ENCODE measurements at regions not wholly inside any gene's neighbourhood (a gene's known extent, or its start where the extent isn't known, plus 50 kb on each side); places are given as distances from the start of the nearest gene placed in this dataset.

GRCh38 chr3:180287703-180288102 is 251.0 kb upstream of the PEX5L start:
- DNase-seq = no peak

DNA sequence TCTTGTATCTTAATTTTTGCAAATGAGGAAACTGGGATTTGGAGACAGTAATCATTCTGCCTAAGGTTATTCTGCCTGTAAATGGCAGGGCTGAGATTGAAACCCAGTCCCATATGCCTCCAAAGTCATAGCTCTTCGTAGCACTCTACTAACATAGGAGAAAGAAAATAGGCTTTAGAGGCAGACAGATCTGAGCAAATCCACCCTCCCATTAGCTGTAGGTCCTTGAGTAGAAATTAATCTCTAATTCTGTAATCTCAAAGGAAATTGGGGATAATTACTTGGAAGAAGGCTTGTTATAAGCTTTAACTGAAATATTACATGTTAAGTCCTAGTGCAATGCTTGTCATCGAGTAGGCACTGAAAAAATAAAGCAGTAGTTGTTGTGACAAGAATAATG is 252.1 kb upstream of the PEX5L start:
- DNase-seq = no peak

GRCh38 chr3:180290300-180290699 is 253.6 kb upstream of the PEX5L start:
- DNase-seq = no peak

- DNase-seq = no peak
These were observed 257.7 kb upstream of the PEX5L start for GRCh38 chr3:180294282-180295027.

DNA sequence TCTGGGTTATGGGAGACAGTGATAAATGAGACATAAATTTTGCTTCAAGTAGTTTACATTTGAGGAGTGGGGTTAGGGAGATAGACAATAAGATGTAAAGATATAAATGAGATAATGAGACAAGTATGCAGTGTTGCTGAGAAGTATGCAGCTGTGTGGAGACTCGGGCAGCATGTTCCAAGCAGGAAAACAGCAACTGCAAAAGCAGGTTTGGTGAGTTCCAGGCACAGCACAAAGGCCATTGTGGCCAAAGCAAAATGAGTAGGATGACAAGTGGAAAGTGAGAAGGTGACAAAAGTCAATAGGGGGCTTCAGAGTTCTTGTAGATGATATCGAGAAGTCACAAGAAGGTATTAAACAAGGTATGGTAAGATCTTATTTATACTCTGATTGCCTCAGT is 259.1 kb upstream of the PEX5L start:
- DNase-seq = no peak

DNA sequence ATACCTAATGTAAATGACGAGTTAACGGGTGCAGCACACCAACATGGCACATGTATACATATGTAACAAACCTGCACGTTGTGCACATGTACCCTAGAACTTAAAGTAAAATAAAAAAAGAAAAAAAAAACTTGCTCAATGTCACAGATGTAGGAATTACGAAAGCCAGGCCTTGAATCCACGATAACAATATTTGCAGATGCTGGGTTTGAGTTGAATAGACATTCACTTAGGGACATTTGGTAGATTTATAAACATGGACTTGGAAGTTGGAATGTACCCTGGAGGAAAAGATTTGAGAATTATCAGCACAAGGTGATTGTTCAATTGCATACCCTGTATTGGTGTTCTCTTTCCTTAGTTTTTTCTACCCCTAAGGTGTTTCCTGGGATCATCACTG is 260.2 kb upstream of the PEX5L start:
- no peak for DNase-seq

- DNase-seq = no peak
These were observed 269.4 kb upstream of the PEX5L start for GRCh38 chr3:180306155-180306554.

DNA sequence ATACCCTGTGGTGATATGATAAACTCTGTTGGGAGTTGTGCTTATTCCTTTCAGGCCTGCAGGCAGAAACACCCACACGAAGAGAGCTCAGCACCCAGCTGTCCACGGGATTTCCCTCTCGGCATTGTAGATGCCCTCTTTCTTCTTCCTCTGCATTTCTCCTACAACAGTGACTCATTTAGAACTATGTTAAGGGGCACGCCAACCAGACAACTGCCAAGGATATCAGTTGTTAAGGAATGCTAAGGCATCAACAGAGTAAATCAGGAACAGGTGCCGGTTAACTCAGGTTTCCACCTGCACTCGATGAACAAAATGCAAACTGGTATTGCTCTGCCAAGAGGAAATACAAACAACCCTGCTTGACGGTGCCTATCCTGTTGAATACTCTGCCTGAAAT is 270.0 kb upstream of the PEX5L start:
- no peak for DNase-seq

- no peak for DNase-seq
These were observed 274.5 kb upstream of the PEX5L start for GRCh38 chr3:180311242-180311641.

DNA sequence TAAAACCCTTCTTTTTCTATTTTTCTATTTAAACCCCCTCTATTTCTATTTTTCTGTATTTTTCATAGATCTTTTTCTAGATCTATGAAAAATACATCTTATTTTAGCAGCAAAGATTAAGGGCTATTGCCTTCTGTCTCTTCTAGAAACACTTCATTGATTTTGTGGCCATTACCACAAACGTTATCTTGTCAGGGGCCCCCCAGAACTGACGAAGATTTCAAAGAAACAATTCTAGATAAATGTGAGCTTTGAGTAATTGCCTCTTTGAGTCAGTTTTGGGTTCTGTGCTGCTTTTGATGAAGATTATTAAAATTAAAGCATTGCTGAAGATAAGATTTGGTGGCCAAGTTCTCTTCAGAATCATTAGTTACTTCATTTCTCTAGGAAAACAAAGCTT is 279.6 kb upstream of the PEX5L start:
- DNase-seq = no peak

GRCh38 chr3:180319461-180319860 is 282.5 kb upstream of the TTC14 start:
- DNase-seq = no peak

DNA sequence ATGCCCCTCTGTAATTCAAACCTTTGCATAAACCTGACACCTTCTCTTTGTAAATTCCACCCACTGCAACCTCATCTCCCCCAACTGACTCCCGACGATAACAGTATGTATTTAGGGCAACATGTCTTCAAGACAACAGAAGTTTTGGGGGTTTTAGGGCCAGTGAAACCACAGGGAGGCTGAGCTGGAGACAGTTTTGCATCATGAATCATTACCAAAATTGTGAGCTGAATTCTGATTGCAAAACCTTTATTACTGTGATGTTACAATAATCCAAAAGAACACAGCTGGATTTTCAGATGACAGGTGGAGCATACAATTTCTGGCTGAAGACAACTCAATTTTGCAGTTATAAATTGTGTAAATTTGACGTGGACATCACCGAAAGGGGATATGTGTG is 281.3 kb upstream of the TTC14 start:
- no peak for DNase-seq

DNA sequence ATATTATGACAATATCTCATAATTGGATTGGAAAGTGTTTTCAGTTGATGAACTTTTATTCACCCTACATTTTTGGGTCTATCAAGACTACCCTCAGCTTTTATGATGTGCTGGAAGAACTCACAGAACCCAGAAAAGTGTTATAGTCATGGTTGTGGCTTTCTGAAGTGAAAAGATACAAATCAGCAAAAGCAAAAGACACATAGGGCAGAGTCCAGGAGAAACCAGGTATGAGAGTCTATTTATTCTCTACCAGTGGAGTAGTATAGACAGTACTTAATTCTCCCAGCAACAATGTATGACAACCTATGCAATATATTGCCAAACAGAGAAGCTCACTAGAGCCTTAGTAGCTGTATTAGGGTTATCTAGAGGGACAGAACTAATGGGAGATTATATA is 280.4 kb upstream of the TTC14 start:
- no peak for DNase-seq

DNA sequence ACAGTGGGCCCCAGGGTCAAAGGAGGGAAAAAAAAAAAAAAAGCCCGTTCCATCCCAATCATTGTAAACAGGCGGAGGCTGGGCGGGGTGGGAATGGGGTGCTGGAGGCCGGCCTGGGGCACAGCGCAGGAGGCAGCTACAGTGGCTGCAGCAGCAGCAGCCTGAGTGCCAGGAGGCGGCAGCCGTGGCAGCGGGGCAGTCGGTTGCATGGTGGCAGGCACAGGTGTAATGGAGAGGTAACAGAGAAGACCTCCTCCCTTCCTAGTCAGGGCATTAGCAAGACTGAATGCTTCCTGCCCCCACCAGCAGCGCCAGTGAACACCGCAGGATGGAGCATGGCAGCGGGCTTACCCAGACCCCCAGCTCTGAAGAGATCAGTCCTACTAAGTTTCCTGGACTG is 279.1 kb upstream of the TTC14 start:
- DNase-seq = no peak

DNA sequence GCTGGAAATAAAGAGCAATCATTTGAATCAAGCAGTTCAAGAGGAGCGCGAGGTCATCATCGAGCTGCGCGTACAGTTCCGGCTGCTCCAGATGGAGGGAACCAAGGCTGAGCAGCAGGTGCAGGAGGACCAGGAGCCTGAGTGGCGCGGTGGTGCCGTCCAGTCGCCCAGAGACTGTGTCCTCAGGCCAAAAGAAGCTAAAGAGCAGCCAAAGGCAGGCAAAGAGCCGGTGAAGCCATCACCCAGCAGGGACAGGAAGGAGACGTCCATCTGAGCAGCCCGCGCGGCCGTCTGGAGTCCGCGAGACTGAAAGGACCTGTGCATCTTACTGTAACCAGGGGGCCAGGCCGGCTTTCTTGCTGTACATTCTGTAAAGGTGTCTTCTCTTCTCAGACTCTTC is 277.2 kb upstream of the TTC14 start:
- DNase-seq = no peak

DNA sequence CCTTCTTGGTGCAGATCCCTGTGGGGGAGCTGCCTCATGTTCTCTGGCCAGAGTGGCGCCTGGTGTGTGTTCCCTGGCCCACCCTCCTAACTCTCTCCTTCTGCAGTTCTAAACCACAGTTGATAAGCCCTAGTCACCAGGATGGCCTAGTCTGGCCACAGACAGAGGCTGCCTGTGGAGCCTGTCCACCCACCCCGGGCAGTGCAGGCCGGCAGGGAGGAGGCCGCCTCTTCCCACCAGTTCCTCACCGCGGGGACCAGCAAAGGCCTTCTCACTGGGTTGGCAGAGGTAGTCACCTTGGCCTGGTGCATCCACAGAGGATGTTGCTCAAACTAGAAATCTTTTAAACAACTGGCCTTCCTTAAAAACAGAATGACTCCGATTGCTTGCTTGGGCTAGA is 276.4 kb upstream of the TTC14 start:
- no peak for DNase-seq

DNA sequence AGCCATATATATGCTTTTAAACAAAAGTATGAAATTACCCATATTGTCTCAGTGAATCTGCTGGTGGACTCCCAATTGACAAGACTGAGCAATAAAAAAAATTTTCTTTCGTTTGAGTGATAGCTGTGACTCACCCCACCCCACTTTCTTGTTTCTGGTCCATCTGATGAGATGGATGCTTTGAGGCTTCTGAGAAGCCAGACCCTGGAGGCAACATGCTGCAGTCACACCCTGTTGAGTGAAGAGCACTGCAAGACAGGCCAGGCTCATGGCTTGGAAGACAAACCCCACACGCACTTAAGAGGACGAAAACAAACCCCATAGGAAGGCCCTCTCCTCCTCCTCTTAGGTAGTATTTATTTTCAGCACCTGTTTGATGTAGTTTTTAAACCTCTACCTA is 276.0 kb upstream of the TTC14 start:
- no peak for DNase-seq

DNA sequence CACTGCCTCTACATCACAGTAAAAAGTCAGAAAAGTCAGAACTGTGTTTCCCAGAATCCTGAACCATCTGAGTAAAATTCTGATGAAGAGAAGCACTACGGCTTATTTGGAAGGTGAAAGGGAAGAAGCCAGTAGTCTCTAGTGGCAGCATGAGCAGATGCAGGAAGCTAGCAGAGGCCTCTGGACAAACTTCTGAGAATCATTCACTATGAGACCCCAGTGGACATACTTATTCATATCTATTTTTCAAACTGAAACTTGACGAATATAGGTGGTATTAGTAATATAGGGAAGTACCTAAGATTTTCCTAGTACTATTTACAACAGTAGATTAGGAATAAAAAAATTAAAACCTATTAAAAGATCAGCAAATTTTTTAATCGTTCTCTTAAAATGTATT is 272.8 kb upstream of the TTC14 start:
- no peak for DNase-seq

DNA sequence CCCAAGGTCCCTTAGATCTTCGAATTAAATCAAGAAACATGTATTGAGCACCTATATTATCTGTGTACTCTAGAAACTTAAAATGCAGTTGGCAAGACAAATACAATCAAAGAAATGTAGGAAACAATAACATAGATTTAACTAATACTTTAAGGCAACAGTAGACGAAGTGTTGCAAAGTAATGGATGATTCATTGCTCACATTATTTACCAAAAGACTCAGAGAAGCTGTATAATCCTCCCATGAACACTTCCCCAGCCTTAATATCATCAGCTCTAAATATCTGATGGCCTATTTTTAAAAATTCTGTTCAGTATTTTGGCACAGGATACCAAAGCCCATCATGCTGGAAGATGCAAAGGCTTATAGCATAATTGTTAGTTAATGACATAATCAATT is 272.1 kb upstream of the TTC14 start:
- no peak for DNase-seq

DNA sequence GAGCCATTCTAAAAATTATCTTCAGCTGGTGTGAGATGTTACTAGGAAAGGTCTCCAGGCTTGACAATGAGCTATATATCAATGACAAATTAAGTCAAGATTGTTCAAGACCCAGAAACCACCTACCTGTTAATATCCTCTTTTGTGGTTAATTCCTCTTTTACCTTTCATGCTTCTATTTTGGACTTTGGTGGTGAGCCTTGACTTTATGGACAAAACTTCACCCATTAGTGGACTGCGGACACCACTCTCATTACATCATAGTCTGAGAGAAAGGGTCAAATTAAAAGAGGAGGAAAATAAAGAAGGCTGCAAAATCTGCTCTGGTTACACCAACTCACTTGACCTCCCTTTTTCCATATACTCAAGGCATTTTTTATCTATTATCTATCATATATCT is 271.5 kb upstream of the TTC14 start:
- no peak for DNase-seq

DNA sequence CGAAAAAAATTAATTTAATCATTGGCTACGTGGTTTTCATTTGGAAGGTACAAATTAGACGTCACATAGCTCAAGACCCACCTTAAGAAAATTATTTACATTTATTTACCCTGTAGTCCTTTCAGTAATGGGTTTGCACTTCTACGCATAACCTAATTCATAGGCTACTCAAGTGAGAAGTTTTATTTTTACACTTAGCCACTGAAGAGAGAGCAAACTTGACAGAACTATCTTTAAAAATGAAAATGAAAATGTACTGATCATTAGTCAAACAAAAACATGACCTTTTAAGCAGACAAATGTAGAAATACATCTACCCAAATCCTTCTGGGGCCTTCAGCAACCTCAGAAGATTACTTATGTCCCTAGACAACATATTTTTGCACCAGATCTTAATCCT is 269.4 kb upstream of the TTC14 start:
- no peak for DNase-seq

GRCh38 chr3:180335050-180335449 is 266.9 kb upstream of the TTC14 start:
- DNase-seq = no peak

- no peak for DNase-seq
These were observed 261.6 kb upstream of the TTC14 start for GRCh38 chr3:180340395-180340794.

DNA sequence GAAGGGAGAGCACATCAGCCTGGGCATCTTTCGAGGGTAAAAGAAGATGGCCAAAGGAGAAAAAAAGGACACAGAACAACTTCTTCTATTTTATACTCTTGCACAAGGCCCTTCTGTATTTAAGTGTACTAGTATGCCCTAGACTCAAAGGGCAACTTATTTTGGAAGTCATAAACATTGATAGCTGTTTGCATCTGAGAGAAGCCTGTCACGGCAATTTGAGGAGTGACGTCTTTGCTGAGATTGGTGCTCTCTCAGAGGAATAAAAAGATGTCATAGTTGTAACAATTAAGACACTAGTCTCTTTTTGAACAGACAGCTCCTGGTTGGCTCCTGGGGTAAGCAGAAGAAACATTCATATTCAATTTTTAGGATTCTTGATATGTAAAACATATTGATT is 260.4 kb upstream of the TTC14 start:
- no peak for DNase-seq

- no peak for DNase-seq
These were observed 250.4 kb upstream of the TTC14 start for GRCh38 chr3:180351601-180352000.

- DNase-seq = no peak
These were observed 249.7 kb upstream of the TTC14 start for GRCh38 chr3:180352261-180352660.
